ENCODE measurements at regions not wholly inside any gene's neighbourhood (a gene's known extent, or its start where the extent isn't known, plus 50 kb on each side); places are given as distances from the start of the nearest gene placed in this dataset.

DNA sequence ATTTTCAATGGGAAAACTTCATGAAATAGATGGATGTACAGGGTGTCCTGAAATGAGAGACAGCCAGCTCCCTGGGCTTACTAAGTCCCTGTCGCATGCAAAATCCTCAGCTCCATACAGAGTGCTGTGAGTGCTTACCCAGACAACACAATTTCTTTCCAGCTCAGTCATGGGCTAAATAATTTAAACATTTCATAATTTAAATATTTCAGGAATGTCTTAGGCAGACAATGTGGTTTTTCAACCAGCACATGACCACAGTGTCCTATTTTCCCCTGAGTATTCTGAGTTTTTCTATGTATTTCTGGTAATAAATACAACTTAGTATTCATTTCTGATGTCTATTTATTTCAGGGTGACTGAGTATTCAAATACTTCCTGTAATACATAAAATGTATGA, 188.5 kb upstream of the SNX2 start:
- no peak for DNase-seq (ENCODE audit: extremely low read depth in 1 of 4, low spot score in 3 of 4)
- no peak for FAIRE-seq
- in situ Hi-C loops (cut with MboI): no loop called here
- ATAC-seq: no peak
- no peak for TF ChIP-seq BRD9 (IDR thresholded peaks at IDR 0.05; ENCODE audit: low read depth, partially characterized antibody)
- Histone ChIP-seq H3K4me1 (replicated peaks in 1 of 2; ENCODE audit: control insufficient read depth in 2 of 2, insufficient read depth in 2 of 2, low read length in 2 of 2) (no peaks in the 10 kb centered on the region), H3K9ac (ENCODE audit: insufficient read depth in 1 of 2, low read depth in 2 of 2, low read length in 2 of 2) (no peak overlapping the region), H3K4me3 (no peak overlapping the region), H3K36me3 (ENCODE audit: control insufficient read depth, insufficient read depth, low read length) (no peaks in the 10 kb centered on the region), H3K79me2 (ENCODE audit: control insufficient read depth, insufficient read depth, low read length) (no peaks in the 10 kb centered on the region), H3K4me2 (ENCODE audit: insufficient read depth, low read length) (no peak overlapping the region), H3K27me3 (ENCODE audit: control insufficient read depth in 2 of 2, insufficient read depth in 2 of 2, low read length in 2 of 2) (no peaks in the 10 kb centered on the region; a peak in 1 of 5 replicates), H3K9me1 (ENCODE audit: control insufficient read depth, insufficient read depth, low read length) (no peaks in the 10 kb centered on the region), H4K20me1 (replicated peaks; ENCODE audit: control insufficient read depth, insufficient read depth, low read length) (no peaks in the 10 kb centered on the region), H3K9me3 (replicated peaks; ENCODE audit: control insufficient read depth, insufficient read depth, low read depth, low read length) (no peaks in the 10 kb centered on the region), H3K27ac (ENCODE audit: extremely low read depth, low read depth, low read length) (no peak overlapping the region), H2AFZ (ENCODE audit: low read depth, low read length) (no peak overlapping the region)
- POLR2A ChIA-PET: no interaction called here
- no TSS peak for BruUV-seq (replicated peaks)
- intact Hi-C loops (cut with micrococcal nuclease): no loop called here
- WGBS (ENCODE audit: insufficient coverage, low coverage, missing lambda C conversion rate): 0% methylated on average over 1 of the region's 1 CpG
- CTCF ChIA-PET (ENCODE audit: low intra/inter-chr PET ratio): no interaction called here

GRCh38 chr5:122591828-122592227, 183.1 kb upstream of the SNX2 start:
- WGBS (ENCODE audit: insufficient coverage, low coverage, missing lambda C conversion rate): 0% methylated on average over 3 of the region's 3 CpGs
- intact Hi-C loops (cut with micrococcal nuclease): no loop called here
- BruUV-seq (replicated peaks): no TSS peak
- TF ChIP-seq ZC3H11A (IDR thresholded peaks at IDR 0.05; ENCODE audit: low read depth, low read length) (no peak), GMEB1 (CRISPR knock-in tag; IDR thresholded peaks at IDR 0.05) (no peak), FOXA1 (IDR thresholded peaks at IDR 0.05; ENCODE audit: borderline replicate concordance) (no peak), EGR1 (conservative IDR thresholded peaks at IDR 0.05) (no peak), BCOR (IDR thresholded peaks at IDR 0.05) (no peak), ZNF124 (CRISPR knock-in tag; IDR thresholded peaks at IDR 0.05) (no peak), KAT8 (IDR thresholded peaks at IDR 0.05; ENCODE audit: low read depth) (no peak), CREBBP (IDR thresholded peaks at IDR 0.05; ENCODE audit: low read depth, low read length) (no peak), ZKSCAN8 (CRISPR knock-in tag; IDR thresholded peaks at IDR 0.05) (no peak), MECOM (CRISPR knock-in tag; IDR thresholded peaks at IDR 0.05) (no peak), RHOXF2B (CRISPR knock-in tag; conservative IDR thresholded peaks at IDR 0.05) (no peak), ZNF75A (CRISPR knock-in tag; IDR thresholded peaks at IDR 0.05) (no peak)
- TF ChIP-seq, protein P1, sequence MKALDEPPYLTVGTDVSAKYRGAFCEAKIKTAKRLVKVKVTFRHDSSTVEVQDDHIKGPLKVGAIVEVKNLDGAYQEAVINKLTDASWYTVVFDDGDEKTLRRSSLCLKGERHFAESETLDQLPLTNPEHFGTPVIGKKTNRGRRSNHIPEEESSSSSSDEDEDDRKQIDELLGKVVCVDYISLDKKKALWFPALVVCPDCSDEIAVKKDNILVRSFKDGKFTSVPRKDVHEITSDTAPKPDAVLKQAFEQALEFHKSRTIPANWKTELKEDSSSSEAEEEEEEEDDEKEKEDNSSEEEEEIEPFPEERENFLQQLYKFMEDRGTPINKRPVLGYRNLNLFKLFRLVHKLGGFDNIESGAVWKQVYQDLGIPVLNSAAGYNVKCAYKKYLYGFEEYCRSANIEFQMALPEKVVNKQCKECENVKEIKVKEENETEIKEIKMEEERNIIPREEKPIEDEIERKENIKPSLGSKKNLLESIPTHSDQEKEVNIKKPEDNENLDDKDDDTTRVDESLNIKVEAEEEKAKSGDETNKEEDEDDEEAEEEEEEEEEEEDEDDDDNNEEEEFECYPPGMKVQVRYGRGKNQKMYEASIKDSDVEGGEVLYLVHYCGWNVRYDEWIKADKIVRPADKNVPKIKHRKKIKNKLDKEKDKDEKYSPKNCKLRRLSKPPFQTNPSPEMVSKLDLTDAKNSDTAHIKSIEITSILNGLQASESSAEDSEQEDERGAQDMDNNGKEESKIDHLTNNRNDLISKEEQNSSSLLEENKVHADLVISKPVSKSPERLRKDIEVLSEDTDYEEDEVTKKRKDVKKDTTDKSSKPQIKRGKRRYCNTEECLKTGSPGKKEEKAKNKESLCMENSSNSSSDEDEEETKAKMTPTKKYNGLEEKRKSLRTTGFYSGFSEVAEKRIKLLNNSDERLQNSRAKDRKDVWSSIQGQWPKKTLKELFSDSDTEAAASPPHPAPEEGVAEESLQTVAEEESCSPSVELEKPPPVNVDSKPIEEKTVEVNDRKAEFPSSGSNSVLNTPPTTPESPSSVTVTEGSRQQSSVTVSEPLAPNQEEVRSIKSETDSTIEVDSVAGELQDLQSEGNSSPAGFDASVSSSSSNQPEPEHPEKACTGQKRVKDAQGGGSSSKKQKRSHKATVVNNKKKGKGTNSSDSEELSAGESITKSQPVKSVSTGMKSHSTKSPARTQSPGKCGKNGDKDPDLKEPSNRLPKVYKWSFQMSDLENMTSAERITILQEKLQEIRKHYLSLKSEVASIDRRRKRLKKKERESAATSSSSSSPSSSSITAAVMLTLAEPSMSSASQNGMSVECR (CRISPR knock-in tag; IDR thresholded peaks at IDR 0.05): no peak

More at GRCh38 chr5:122591828-122592227, 183.1 kb upstream of the SNX2 start:
- Histone ChIP-seq H3K4me3 (no peak overlapping the region), H2AFZ (ENCODE audit: low read depth, low read length) (no peak overlapping the region), H3K9me3 (replicated peaks; ENCODE audit: control insufficient read depth, insufficient read depth, low read depth, low read length) (no peaks in the 10 kb centered on the region), H3K9me1 (ENCODE audit: control insufficient read depth, insufficient read depth, low read length) (no peaks in the 10 kb centered on the region), H3K27me3 (ENCODE audit: control insufficient read depth in 2 of 2, insufficient read depth in 2 of 2, low read length in 2 of 2) (no peaks in the 10 kb centered on the region), H3K4me1 (replicated peaks in 1 of 2; ENCODE audit: control insufficient read depth in 2 of 2, insufficient read depth in 2 of 2, low read length in 2 of 2) (no peaks in the 10 kb centered on the region), H3K36me3 (ENCODE audit: control insufficient read depth, insufficient read depth, low read length) (no peaks in the 10 kb centered on the region), H3K79me2 (ENCODE audit: control insufficient read depth, insufficient read depth, low read length) (no peaks in the 10 kb centered on the region), H3K4me2 (ENCODE audit: insufficient read depth, low read length) (no peak overlapping the region), H4K20me1 (replicated peaks; ENCODE audit: control insufficient read depth, insufficient read depth, low read length) (no peaks in the 10 kb centered on the region), H3K9ac (ENCODE audit: insufficient read depth in 1 of 2, low read depth in 2 of 2, low read length in 2 of 2) (no peak overlapping the region), H3K27ac (ENCODE audit: extremely low read depth, low read depth, low read length) (no peak overlapping the region)
- DNase-seq (ENCODE audit: extremely low read depth in 1 of 4, low spot score in 3 of 4) (no peak), FAIRE-seq (no peak), ATAC-seq (no peak)
- in situ Hi-C loops (cut with MboI): no loop called here
- ChIA-PET CTCF (ENCODE audit: low intra/inter-chr PET ratio) (no interaction called here), POLR2A (no interaction called here)
